Keratinocyte (primary cell): ENCODE measurements at regions not wholly inside any gene's neighbourhood (a gene's known extent, or its start where the extent isn't known, plus 50 kb on each side); places are given as distances from the start of the nearest gene placed in this dataset.
"Not testable (repeated sequence)": the region's sequence is repeated elsewhere in the genome, so short reads cannot be mapped to it uniquely, and the experiment has no call there.

Experiments
- DNase-seq: peaks from one replicate; pipeline ENCODE4 v3.0.0-alpha.2; 2011; ENCODE audit warnings: low read depth, missing footprints, low spot score
- FAIRE-seq: peaks from 2 replicates; lab custom pipeline; 2011; peaks lifted over from hg19 to GRCh38; lab: Jason Lieb, UNC
- H2AFZ ChIP-seq: 2 replicates; pipeline ENCODE4 v1.6.0; 2012; ENCODE audit warnings: low read length, control low read depth, inconsistent platforms; ENCODE audit not compliant: control insufficient read depth
- H3K27ac ChIP-seq: 2 replicates; pipeline ENCODE4 v1.5.1; 2011; ENCODE audit warnings: low read length; ENCODE audit not compliant: control insufficient read depth, insufficient read depth
- H3K27me3 ChIP-seq: 3 replicates; pipeline ENCODE4 v1.6.0; 2011; ENCODE audit warnings: low read length; ENCODE audit not compliant: control insufficient read depth, insufficient read depth; ENCODE audit errors: extremely low read depth
- H3K36me3 ChIP-seq, 2 experiments: 2 replicates in 1 of 2; 3 replicates in 1 of 2; pipeline ENCODE4 v1.5.1; 2011; ENCODE audit warnings: low read length in 2 of 2, mild to moderate bottlenecking in 1 of 2; ENCODE audit not compliant: control insufficient read depth in 2 of 2, insufficient read depth in 2 of 2; ENCODE audit errors: extremely low read depth in 1 of 2
- H3K4me1 ChIP-seq: 3 replicates; pipeline ENCODE4 v1.5.1; 2011; ENCODE audit warnings: low read length; ENCODE audit not compliant: control insufficient read depth, insufficient read depth; ENCODE audit errors: extremely low read depth
- H3K4me2 ChIP-seq: 3 replicates; pipeline ENCODE4 v1.6.0; 2011; ENCODE audit warnings: low read depth, low read length; ENCODE audit not compliant: control insufficient read depth, insufficient read depth; ENCODE audit errors: extremely low read depth
- H3K4me3 ChIP-seq, 3 experiments: fragments of 200-600 bp in 1 of 3; sonication (generic) in 1 of 3; 2 replicates in 2 of 3; 3 replicates in 1 of 3; pipeline ENCODE4 v1.5.1; 2011 to 2016; ENCODE audit warnings: low read length in 3 of 3, mild to moderate bottlenecking in 3 of 3, control low read depth in 2 of 3, inconsistent platforms in 1 of 3, low read depth in 1 of 3, mixed read lengths in 1 of 3, mixed run types in 1 of 3, moderate library complexity in 1 of 3; ENCODE audit not compliant: control insufficient read depth in 2 of 3, insufficient read depth in 2 of 3; ENCODE audit errors: extremely low read depth in 1 of 3
- H3K79me2 ChIP-seq: 2 replicates; pipeline ENCODE4 v1.6.0; 2012; ENCODE audit warnings: low read length; ENCODE audit not compliant: control insufficient read depth, insufficient read depth
- H3K9ac ChIP-seq: 3 replicates; pipeline ENCODE4 v1.6.0; 2011; ENCODE audit warnings: low read length; ENCODE audit not compliant: control insufficient read depth, insufficient read depth; ENCODE audit errors: extremely low read depth
- H3K9me1 ChIP-seq: 3 replicates; pipeline ENCODE4 v1.6.0; 2011; ENCODE audit warnings: low read length; ENCODE audit not compliant: control insufficient read depth, insufficient read depth; ENCODE audit errors: extremely low read depth
- H3K9me3 ChIP-seq: 2 replicates; pipeline ENCODE4 v1.5.1; 2012; ENCODE audit warnings: low read depth, low read length; ENCODE audit not compliant: control insufficient read depth
- H4K20me1 ChIP-seq: 3 replicates; pipeline ENCODE4 v1.6.0; 2011; ENCODE audit warnings: low read length; ENCODE audit not compliant: control insufficient read depth, insufficient read depth; ENCODE audit errors: extremely low read depth
- CTCF ChIP-seq, 3 experiments: IDR thresholded peaks in 1 of 3; conservative IDR thresholded peaks in 1 of 3; optimal IDR thresholded peaks in 1 of 3; 2 replicates in 2 of 3; 3 replicates in 1 of 3; pipeline versions ENCODE3 to v1.5.1; 2011; ENCODE audit warnings: low read length in 3 of 3, mild to moderate bottlenecking in 3 of 3, moderate library complexity in 2 of 3, control low read depth in 1 of 3, inconsistent platforms in 1 of 3; ENCODE audit not compliant: insufficient read depth in 2 of 3; ENCODE audit errors: extremely low read depth in 1 of 3
- EZH2 ChIP-seq: IDR thresholded peaks from one replicate; pipeline ENCODE4 v1.6.1; 2012; ENCODE audit warnings: inconsistent platforms, mild to moderate bottlenecking, low read length, moderate library complexity
- dilution Hi-C: fragments of 300-500 bp; cut with MboI; formaldehyde crosslinking; loops from one replicate; pipeline ENCODE4 v1.7.0; 2020; ENCODE audit warnings: low sequenced_read_pairs; ENCODE audit not compliant: extremely low pct_ligation_motif_present

- TF ChIP-seq CTCF (optimal IDR thresholded peaks at IDR 0.05 in 1 of 3, IDR thresholded peaks at IDR 0.05 in 1 of 3, conservative IDR thresholded peaks at IDR 0.05 in 1 of 3; ENCODE audit: extremely low read depth in 1 of 3, insufficient read depth in 2 of 3, low read length in 3 of 3) (no peak), EZH2 (no peak)
- DNase-seq (no peak), FAIRE-seq (no peak)
- Histone ChIP-seq H3K4me3 (no peak overlapping the region), H2AFZ (no peak overlapping the region), H3K9me3 (no peaks in the 10 kb centered on the region), H4K20me1 (no peaks in the 10 kb centered on the region), H3K36me3 (no peaks in the 10 kb centered on the region), H3K4me2 (no peak overlapping the region), H3K27me3 (no peaks in the 10 kb centered on the region), H3K79me2 (no peaks in the 10 kb centered on the region), H3K9me1 (no peaks in the 10 kb centered on the region), H3K4me1 (no peaks in the 10 kb centered on the region), H3K9ac (no peak overlapping the region), H3K27ac (no peak overlapping the region)
- dilution Hi-C loops = no loop called here
Observed at GRCh38 chr9:71431931-71432330, 310.5 kb upstream of the TRPM3 start.

- H3K9me3 ChIP-seq, H2AFZ ChIP-seq, H3K9me1 ChIP-seq, H4K20me1 ChIP-seq, H3K79me2 ChIP-seq, H3K27me3 ChIP-seq, H3K4me1 ChIP-seq, H3K9ac ChIP-seq, H3K4me2 ChIP-seq, H3K36me3 ChIP-seq, FAIRE-seq, DNase-seq, H3K4me3 ChIP-seq, H3K27ac ChIP-seq, dilution Hi-C loops: not testable (repeated sequence)
Observed at GRCh38 chr9:71407341-71407740, 285.9 kb upstream of the TRPM3 start.

- Histone ChIP-seq H3K4me1 (no peaks in the 10 kb centered on the region), H2AFZ (no peak overlapping the region), H3K4me2 (no peak overlapping the region), H3K9ac (no peak overlapping the region), H4K20me1 (no peaks in the 10 kb centered on the region), H3K9me1 (no peaks in the 10 kb centered on the region), H3K27ac (no peak overlapping the region), H3K9me3 (no peaks in the 10 kb centered on the region), H3K27me3 (no peaks in the 10 kb centered on the region), H3K36me3 (no peaks in the 10 kb centered on the region), H3K79me2 (no peaks in the 10 kb centered on the region), H3K4me3 (no peak overlapping the region)
- dilution Hi-C loops = no loop called here
- FAIRE-seq (no peak), DNase-seq (no peak)
- TF ChIP-seq CTCF (optimal IDR thresholded peaks at IDR 0.05 in 1 of 3, IDR thresholded peaks at IDR 0.05 in 1 of 3, conservative IDR thresholded peaks at IDR 0.05 in 1 of 3; ENCODE audit: extremely low read depth in 1 of 3, insufficient read depth in 2 of 3, low read length in 3 of 3) = no peak
- TF ChIP-seq EZH2 = no peak
Observed at GRCh38 chr9:71403106-71403505, 281.7 kb upstream of the TRPM3 start.
